CD4-positive, alpha-beta memory T cell (primary cell): ENCODE measurements at regions not wholly inside any gene's neighbourhood (a gene's known extent, or its start where the extent isn't known, plus 50 kb on each side); places are given as distances from the start of the nearest gene placed in this dataset.

ENCODE experiments used
- CTCF ChIA-PET: fragments of 350-600 bp; sonication (Branson Sonifier 250); formaldehyde crosslinking; loops from one replicate; lab custom pipeline; 2021; ENCODE audit warnings: inconsistent platforms; ENCODE audit not compliant: partially characterized antibody; lab: Charles Lee
- POLR2A ChIA-PET: fragments of 350-600 bp; sonication (Branson Sonifier 250); formaldehyde crosslinking; loops from one replicate; lab custom pipeline; 2021; ENCODE audit not compliant: partially characterized antibody; lab: Charles Lee
- DNase-seq, 5 donors: peaks; one replicate each; pipeline versions ENCODE4 v3.0.0 to v3.0.0-alpha.2; 2020 to 2022; ENCODE audit warnings: mixed read lengths in 1 of 5
- H3K27ac ChIP-seq: one replicate; pipeline ENCODE4 v1.7.0; 2013; ENCODE audit warnings: low read depth, low read length
- H3K27me3 ChIP-seq: 2 replicates; pipeline ENCODE4 v1.7.0; 2013; ENCODE audit warnings: mild to moderate bottlenecking, low read length, moderate library complexity; ENCODE audit not compliant: insufficient read depth
- H3K36me3 ChIP-seq: 2 replicates; pipeline ENCODE4 v1.7.0; 2013; ENCODE audit warnings: mild to moderate bottlenecking, low read length, moderate library complexity; ENCODE audit not compliant: insufficient read depth
- H3K4me1 ChIP-seq: 2 replicates; pipeline ENCODE4 v1.7.0; 2013; ENCODE audit warnings: mild to moderate bottlenecking, low read length, moderate library complexity; ENCODE audit not compliant: insufficient read depth
- H3K4me3 ChIP-seq, 2 donors: one replicate each; pipeline ENCODE4 v1.7.0; 2013; ENCODE audit warnings: low read length in 2 of 2, mild to moderate bottlenecking in 1 of 2
- H3K9me3 ChIP-seq, 2 donors: one replicate each; pipeline ENCODE4 v1.7.0; 2013; ENCODE audit warnings: low read length in 2 of 2, control low read depth in 1 of 2; ENCODE audit not compliant: control insufficient read depth in 1 of 2
- H3K27ac Mint-ChIP-seq, 7 donors: one replicate each; pipeline ENCODE4 v1.8.0; 2020 to 2021; ENCODE audit warnings: mixed read lengths in 7 of 7, mild to moderate bottlenecking in 6 of 7, inconsistent platforms in 3 of 7, moderate library complexity in 3 of 7
- H3K27me3 Mint-ChIP-seq, 2 donors: one replicate each; pipeline ENCODE4 v1.8.0; 2020 to 2021; ENCODE audit warnings: mixed read lengths in 2 of 2
- H3K36me3 Mint-ChIP-seq, 2 donors: one replicate each; pipeline ENCODE4 v1.8.0; 2020 to 2021; ENCODE audit warnings: mixed read lengths in 2 of 2, inconsistent platforms in 1 of 2, mild to moderate bottlenecking in 1 of 2
- H3K4me1 Mint-ChIP-seq, 4 donors: one replicate each; pipeline ENCODE4 v1.8.0; 2020 to 2021; ENCODE audit warnings: mixed read lengths in 4 of 4, mild to moderate bottlenecking in 1 of 4
- H3K4me3 Mint-ChIP-seq, 8 donors: one replicate each; pipeline ENCODE4 v1.8.0; 2020 to 2021; ENCODE audit warnings: mixed read lengths in 8 of 8, mild to moderate bottlenecking in 7 of 8, moderate library complexity in 6 of 8, inconsistent platforms in 3 of 8
- H3K9me3 Mint-ChIP-seq, 8 donors: one replicate each; pipeline ENCODE4 v1.8.0; 2020 to 2021; ENCODE audit warnings: mixed read lengths in 8 of 8, mild to moderate bottlenecking in 5 of 8, inconsistent platforms in 3 of 8, moderate library complexity in 1 of 8
- intact Hi-C: fragments of 100-400 bp; cut with micrococcal nuclease; formaldehyde crosslinking; loops from one replicate; pipeline ENCODE4 v1.15.1; 2023

GRCh38 chr1:228804173-228804572, 68.9 kb downstream of the RHOU start:
- POLR2A ChIA-PET = interaction anchor here (1.6 kb wide), 1 partner anchor 9 kb away, joined by 12 read pairs; no protein-coding TSS in a partner anchor

GRCh38 chr1:228804640-228805413, 69.5 kb downstream of the RHOU start:
- H3K27me3 Mint-ChIP-seq = no peaks in the 10 kb centered on the region
- POLR2A ChIA-PET = interaction anchor here (0.6 to 1.6 kb wide), 2 partner anchors 10 to 59 kb away, joined by 4 to 12 read pairs; no protein-coding TSS in a partner anchor
- H3K4me1 Mint-ChIP-seq = peaks cover 30 to 46% (median 37%) of the 10 kb centered on the region in 4 donors
- CTCF ChIA-PET = interaction anchor here (1.0 to 1.2 kb wide), 2 partner anchors 11 to 422 kb away, joined by 3 to 4 read pairs; no protein-coding TSS in a partner anchor
- H3K27ac Mint-ChIP-seq = peak overlapping the region; percentile 77 to 93 (median 83)
- Histone ChIP-seq H3K4me3 (peak overlapping the region in 1 of 2 donors; percentile 23), H3K9me3 (no peaks in the 10 kb centered on the region), H3K27me3 (no peaks in the 10 kb centered on the region), H3K27ac (peak overlapping the region; percentile 27), H3K36me3 (no peaks in the 10 kb centered on the region), H3K4me1 (peaks cover 22% of the 10 kb centered on the region)
- H3K4me3 Mint-ChIP-seq = peak overlapping the region; percentile 67 to 85 (median 82)
- no peaks in the 10 kb centered on the region for H3K36me3 Mint-ChIP-seq
- DNase-seq = peak in 3 of 5 donors; percentile 6 to 19 (median 8)
- peaks cover 0 to 3% (median 0%) of the 10 kb centered on the region in 8 donors for H3K9me3 Mint-ChIP-seq
- intact Hi-C loops = no loop called here

More at GRCh38 chr1:228804173-228804572, 68.9 kb downstream of the RHOU start:
- H3K27ac ChIP-seq = no peak overlapping the region
- H3K4me1 ChIP-seq = peaks cover 16% of the 10 kb centered on the region
- intact Hi-C loops = no loop called here
- CTCF ChIA-PET = interaction anchor here (0.8 to 1.2 kb wide), 3 partner anchors 10 to 423 kb away, joined by 3 to 4 read pairs (median 3); no protein-coding TSS in a partner anchor
- H3K27me3 ChIP-seq = no peaks in the 10 kb centered on the region
- DNase-seq = no peak
- peaks cover 23 to 46% (median 30%) of the 10 kb centered on the region in 4 donors for H3K4me1 Mint-ChIP-seq
- no peaks in the 10 kb centered on the region for H3K9me3 ChIP-seq
- H3K4me3 Mint-ChIP-seq = peak overlapping the region in 3 of 8 donors; percentile 18 to 85 (median 81)
- H3K4me3 ChIP-seq = no peak overlapping the region
- peaks cover 0 to 5% (median 0%) of the 10 kb centered on the region in 8 donors for H3K9me3 Mint-ChIP-seq
- peak overlapping the region in 5 of 7 donors; percentile 6 to 83 (median 78) for H3K27ac Mint-ChIP-seq
- no peaks in the 10 kb centered on the region for H3K27me3 Mint-ChIP-seq
- H3K36me3 ChIP-seq = no peaks in the 10 kb centered on the region
- H3K36me3 Mint-ChIP-seq = no peaks in the 10 kb centered on the region

GRCh38 chr1:228807904-228808605, 72.8 kb downstream of the RHOU start:
- Mint-ChIP-seq H3K4me3 (no peak overlapping the region), H3K4me1 (peaks cover 42 to 71% (median 59%) of the 10 kb centered on the region in 4 donors), H3K9me3 (no peaks in the 10 kb centered on the region), H3K36me3 (no peaks in the 10 kb centered on the region), H3K27me3 (no peaks in the 10 kb centered on the region), H3K27ac (peak overlapping the region in 1 of 7 donors; percentile 42)
- POLR2A ChIA-PET = no interaction called here
- Histone ChIP-seq H3K36me3 (no peaks in the 10 kb centered on the region), H3K4me3 (no peak overlapping the region), H3K9me3 (no peaks in the 10 kb centered on the region), H3K27ac (no peak overlapping the region), H3K4me1 (peaks cover 46% of the 10 kb centered on the region), H3K27me3 (no peaks in the 10 kb centered on the region)
- no peak for DNase-seq
- CTCF ChIA-PET = interaction anchor here (1.1 kb wide), 1 partner anchor 15 kb away, joined by 3 read pairs; no protein-coding TSS in a partner anchor
- intact Hi-C loops = no loop called here

GRCh38 chr1:228809621-228810394, 74.5 kb downstream of the RHOU start:
- Mint-ChIP-seq H3K4me3 (peak overlapping the region in 7 of 8 donors; percentile 5 to 80 (median 33)), H3K4me1 (peaks cover 35 to 58% (median 49%) of the 10 kb centered on the region in 4 donors), H3K9me3 (no peaks in the 10 kb centered on the region), H3K36me3 (no peaks in the 10 kb centered on the region), H3K27me3 (no peaks in the 10 kb centered on the region), H3K27ac (peak overlapping the region; percentile 39 to 98 (median 84))
- peak in 3 of 5 donors; percentile 15 to 36 (median 20) for DNase-seq
- intact Hi-C loops = no loop called here
- CTCF ChIA-PET = no interaction called here
- Histone ChIP-seq H3K4me3 (no peak overlapping the region), H3K27ac (no peak overlapping the region), H3K9me3 (no peaks in the 10 kb centered on the region), H3K27me3 (no peaks in the 10 kb centered on the region), H3K36me3 (no peaks in the 10 kb centered on the region), H3K4me1 (peaks cover 39% of the 10 kb centered on the region)
- POLR2A ChIA-PET = no interaction called here

GRCh38 chr1:228810395-228810758, 75.1 kb downstream of the RHOU start:
- CTCF ChIA-PET = interaction anchor here (1.4 kb wide), 1 partner anchor 16 kb away, joined by 3 read pairs; no protein-coding TSS in a partner anchor
- Mint-ChIP-seq H3K27ac (peak overlapping the region in 6 of 7 donors; percentile 39 to 98 (median 84)), H3K4me3 (peak overlapping the region in 4 of 8 donors; percentile 37 to 80 (median 62))

GRCh38 chr1:228810878-228811711, 75.8 kb downstream of the RHOU start:
- H3K36me3 ChIP-seq = no peaks in the 10 kb centered on the region
- ChIA-PET POLR2A (no interaction called here), CTCF (interaction anchor here (1.4 kb wide), 1 partner anchor 17 kb away, joined by 3 read pairs; no protein-coding TSS in a partner anchor)
- no peak overlapping the region for H3K4me3 ChIP-seq
- Mint-ChIP-seq H3K36me3 (no peaks in the 10 kb centered on the region), H3K4me3 (peak overlapping the region in 5 of 8 donors; percentile 12 to 37 (median 33)), H3K4me1 (peaks cover 28 to 48% (median 39%) of the 10 kb centered on the region in 4 donors), H3K9me3 (no peaks in the 10 kb centered on the region), H3K27ac (peak overlapping the region; percentile 55 to 98 (median 85)), H3K27me3 (no peaks in the 10 kb centered on the region)
- peak in 1 of 5 donors; percentile 24 for DNase-seq
- no peaks in the 10 kb centered on the region for H3K27me3 ChIP-seq
- H3K9me3 ChIP-seq = no peaks in the 10 kb centered on the region
- peaks cover 30% of the 10 kb centered on the region for H3K4me1 ChIP-seq
- intact Hi-C loops = no loop called here
- H3K27ac ChIP-seq = no peak overlapping the region

More at GRCh38 chr1:228810395-228810758, 75.1 kb downstream of the RHOU start:
- Mint-ChIP-seq H3K9me3 (no peaks in the 10 kb centered on the region), H3K27me3 (no peaks in the 10 kb centered on the region), H3K4me1 (peaks cover 31 to 53% (median 43%) of the 10 kb centered on the region in 4 donors), H3K36me3 (no peaks in the 10 kb centered on the region)
- POLR2A ChIA-PET = no interaction called here
- Histone ChIP-seq H3K4me3 (no peak overlapping the region), H3K9me3 (no peaks in the 10 kb centered on the region), H3K27me3 (no peaks in the 10 kb centered on the region), H3K36me3 (no peaks in the 10 kb centered on the region), H3K27ac (no peak overlapping the region), H3K4me1 (peaks cover 34% of the 10 kb centered on the region)
- DNase-seq = no peak
- intact Hi-C loops = no loop called here
